Naive B cell (primary cell): ENCODE measurements at regions not wholly inside any gene's neighbourhood (a gene's known extent, or its start where the extent isn't known, plus 50 kb on each side); places are given as distances from the start of the nearest gene placed in this dataset.

Source experiments
- ATAC-seq, 2 donors: fragments of 150-1000 bp; cut with Tn5 transposase; 2 replicates each; pipeline ENCODE4 v1.10.0; 2021; ENCODE audit warnings: low read depth in 2 of 2, mild to moderate bottlenecking in 2 of 2, moderate library complexity in 2 of 2
- DNase-seq: peaks from one replicate; pipeline ENCODE4 v3.0.0; 2022
- H3K27ac Mint-ChIP-seq, 6 donors: one replicate each; pipeline ENCODE4 v1.8.0; 2020 to 2022; ENCODE audit warnings: mild to moderate bottlenecking in 6 of 6, mixed read lengths in 6 of 6, moderate library complexity in 5 of 6, inconsistent platforms in 2 of 6
- H3K27me3 Mint-ChIP-seq, 3 donors: one replicate each; pipeline ENCODE4 v1.8.0; 2021 to 2022; ENCODE audit warnings: mixed read lengths in 3 of 3, mild to moderate bottlenecking in 1 of 3
- H3K36me3 Mint-ChIP-seq, 2 donors: one replicate each; pipeline ENCODE4 v1.8.0; 2020 to 2022; ENCODE audit warnings: mixed read lengths in 2 of 2, inconsistent platforms in 1 of 2, mild to moderate bottlenecking in 1 of 2
- H3K4me1 Mint-ChIP-seq, 3 donors: one replicate each; pipeline ENCODE4 v1.8.0; 2020 to 2022; ENCODE audit warnings: mixed read lengths in 3 of 3, inconsistent platforms in 1 of 3, mild to moderate bottlenecking in 1 of 3, moderate library complexity in 1 of 3
- H3K4me3 Mint-ChIP-seq, 8 donors: one replicate each; pipeline ENCODE4 v1.8.0; 2020 to 2022; ENCODE audit warnings: mild to moderate bottlenecking in 8 of 8, mixed read lengths in 8 of 8, moderate library complexity in 8 of 8, inconsistent platforms in 2 of 8
- H3K9me3 Mint-ChIP-seq, 7 donors: one replicate each; pipeline ENCODE4 v1.8.0; 2020 to 2022; ENCODE audit warnings: mixed read lengths in 7 of 7, mild to moderate bottlenecking in 5 of 7, inconsistent platforms in 2 of 7, moderate library complexity in 1 of 7

- no peak for ATAC-seq
- Mint-ChIP-seq H3K27ac (no peak overlapping the region), H3K27me3 (peaks cover 9 to 10% (median 10%) of the 10 kb centered on the region in 3 donors), H3K4me3 (no peak overlapping the region), H3K36me3 (no peaks in the 10 kb centered on the region), H3K9me3 (peaks cover 0 to 5% (median 3%) of the 10 kb centered on the region in 7 donors), H3K4me1 (peaks cover 0 to 5% (median 3%) of the 10 kb centered on the region in 3 donors)
- no peak for DNase-seq
Observed at GRCh38 chr13:34751044-34751443, 191.0 kb upstream of the NBEA start.

DNA sequence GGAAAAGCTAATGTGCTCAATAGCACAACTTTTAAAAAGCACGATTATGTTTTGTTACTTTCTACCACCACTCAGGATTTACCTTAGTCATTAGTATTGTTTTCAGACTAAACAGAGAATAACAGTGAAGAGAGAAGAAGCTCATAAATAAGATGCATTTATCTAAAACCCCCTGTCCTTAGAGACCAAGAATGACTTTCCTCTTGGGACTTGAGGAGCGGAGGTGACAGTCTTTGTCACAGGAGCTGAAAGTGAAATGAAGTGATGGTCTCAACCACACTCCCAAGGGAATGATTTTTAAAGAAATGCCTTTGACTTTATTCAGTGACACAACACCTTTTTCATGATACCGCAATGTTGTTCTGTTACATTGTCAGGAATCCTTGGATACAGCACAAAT lies 190.6 kb upstream of the NBEA start:
- H3K27me3 Mint-ChIP-seq: peaks cover 9 to 10% (median 10%) of the 10 kb centered on the region in 3 donors
- DNase-seq: no peak
- H3K36me3 Mint-ChIP-seq: no peaks in the 10 kb centered on the region
- no peak overlapping the region for H3K27ac Mint-ChIP-seq
- H3K4me3 Mint-ChIP-seq: no peak overlapping the region
- H3K4me1 Mint-ChIP-seq: peaks cover 0 to 5% (median 3%) of the 10 kb centered on the region in 3 donors
- peaks cover 0 to 5% (median 3%) of the 10 kb centered on the region in 7 donors for H3K9me3 Mint-ChIP-seq
- ATAC-seq: no peak

GRCh38 chr13:34752283-34752960 lies 189.6 kb upstream of the NBEA start:
- ATAC-seq: no peak

DNA sequence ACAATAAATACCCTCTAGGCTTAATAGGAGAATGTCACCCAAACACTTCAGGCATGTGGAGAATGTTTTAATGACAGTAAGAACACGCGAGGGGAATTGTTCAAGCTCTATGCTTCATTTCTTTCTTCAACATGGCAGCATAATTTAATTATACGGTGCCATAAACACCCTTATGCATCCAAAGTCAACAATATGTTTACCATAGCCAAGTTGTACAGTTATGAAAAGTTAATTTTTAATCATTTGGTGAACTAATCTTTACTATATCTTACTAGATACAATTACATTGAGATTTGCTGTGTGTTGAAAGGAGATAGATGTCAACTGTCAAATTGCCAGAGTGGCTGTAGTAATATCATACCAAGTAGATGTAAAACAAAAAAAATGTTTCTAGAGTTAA lies 185.9 kb upstream of the NBEA start:
- H3K36me3 Mint-ChIP-seq: no peaks in the 10 kb centered on the region
- H3K4me3 Mint-ChIP-seq: no peak overlapping the region
- no peaks in the 10 kb centered on the region for H3K4me1 Mint-ChIP-seq
- no peaks in the 10 kb centered on the region for H3K27me3 Mint-ChIP-seq
- H3K9me3 Mint-ChIP-seq: peaks cover 0 to 3% (median 0%) of the 10 kb centered on the region in 7 donors
- DNase-seq (no peak), ATAC-seq (no peak)
- H3K27ac Mint-ChIP-seq: no peak overlapping the region

More at GRCh38 chr13:34752283-34752960, 189.6 kb upstream of the NBEA start:
- Mint-ChIP-seq H3K27ac (no peak overlapping the region), H3K4me3 (no peak overlapping the region), H3K27me3 (peaks cover 9 to 10% (median 10%) of the 10 kb centered on the region in 3 donors), H3K4me1 (peaks cover 0 to 5% (median 3%) of the 10 kb centered on the region in 3 donors), H3K36me3 (no peaks in the 10 kb centered on the region), H3K9me3 (peaks cover 0 to 5% (median 0%) of the 10 kb centered on the region in 7 donors)
- DNase-seq: no peak

- no peaks in the 10 kb centered on the region for H3K4me1 Mint-ChIP-seq
- ATAC-seq: no peak
Observed at GRCh38 chr13:34756572-34756971, 185.5 kb upstream of the NBEA start.

GRCh38 chr13:34757441-34757840 lies 184.6 kb upstream of the NBEA start:
- no peak for ATAC-seq
- no peak for DNase-seq
- H3K9me3 Mint-ChIP-seq: peaks cover 0 to 3% (median 0%) of the 10 kb centered on the region in 7 donors
- H3K4me1 Mint-ChIP-seq: no peaks in the 10 kb centered on the region
- no peaks in the 10 kb centered on the region for H3K27me3 Mint-ChIP-seq
- H3K36me3 Mint-ChIP-seq: no peaks in the 10 kb centered on the region
- H3K4me3 Mint-ChIP-seq: no peak overlapping the region
- no peak overlapping the region for H3K27ac Mint-ChIP-seq

More at GRCh38 chr13:34756572-34756971, 185.5 kb upstream of the NBEA start:
- no peak for DNase-seq
- Mint-ChIP-seq H3K27me3 (no peaks in the 10 kb centered on the region), H3K9me3 (peaks cover 0 to 3% (median 0%) of the 10 kb centered on the region in 7 donors), H3K4me3 (no peak overlapping the region), H3K36me3 (no peaks in the 10 kb centered on the region), H3K27ac (no peak overlapping the region)

DNA sequence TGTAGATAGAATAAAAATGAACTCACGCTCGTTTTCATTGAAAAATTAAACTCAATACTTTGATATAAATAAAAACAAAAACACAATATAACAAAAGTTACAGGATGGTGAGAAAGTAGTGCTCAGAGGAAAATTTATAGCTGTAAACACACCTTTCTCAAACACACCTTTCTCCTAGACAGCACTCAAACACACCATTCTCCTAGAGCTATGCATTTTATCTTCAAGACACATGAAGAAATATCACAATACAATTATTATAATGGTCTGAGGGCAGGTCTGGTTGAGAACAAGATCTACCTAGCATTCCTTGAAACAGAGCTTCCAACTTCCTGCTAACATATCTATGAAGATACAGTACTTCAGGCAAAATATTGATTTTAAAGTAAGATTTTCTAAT lies 183.4 kb upstream of the NBEA start:
- ATAC-seq (no peak), DNase-seq (no peak)
- Mint-ChIP-seq H3K27ac (no peak overlapping the region), H3K4me1 (no peaks in the 10 kb centered on the region), H3K27me3 (no peaks in the 10 kb centered on the region), H3K36me3 (no peaks in the 10 kb centered on the region), H3K4me3 (no peak overlapping the region), H3K9me3 (peaks cover 0 to 3% (median 0%) of the 10 kb centered on the region in 7 donors)

DNA sequence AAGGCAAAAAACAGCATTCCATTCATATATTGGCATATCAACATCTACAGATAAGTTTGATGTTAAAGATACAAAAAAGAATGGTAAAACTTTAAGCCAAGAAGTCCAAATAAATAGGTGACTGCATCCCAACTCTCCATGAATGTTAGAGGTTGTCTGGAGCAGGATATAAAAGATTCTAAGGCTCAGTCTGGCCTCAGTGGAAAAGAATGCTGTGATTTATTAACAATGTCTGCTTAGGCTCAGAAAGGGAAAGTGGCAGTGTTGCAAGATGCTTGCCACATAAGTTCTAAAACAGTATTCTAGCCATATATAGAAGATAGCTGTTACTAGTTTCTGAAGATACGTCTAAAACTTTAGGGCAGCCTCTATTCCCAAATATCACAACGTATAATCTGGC lies 179.8 kb upstream of the NBEA start:
- H3K27ac Mint-ChIP-seq: no peak overlapping the region
- no peak for DNase-seq
- H3K4me1 Mint-ChIP-seq: no peaks in the 10 kb centered on the region
- ATAC-seq: no peak
- no peaks in the 10 kb centered on the region for H3K27me3 Mint-ChIP-seq
- no peak overlapping the region for H3K4me3 Mint-ChIP-seq
- peaks cover 0 to 4% (median 0%) of the 10 kb centered on the region in 7 donors for H3K9me3 Mint-ChIP-seq
- H3K36me3 Mint-ChIP-seq: no peaks in the 10 kb centered on the region

DNA sequence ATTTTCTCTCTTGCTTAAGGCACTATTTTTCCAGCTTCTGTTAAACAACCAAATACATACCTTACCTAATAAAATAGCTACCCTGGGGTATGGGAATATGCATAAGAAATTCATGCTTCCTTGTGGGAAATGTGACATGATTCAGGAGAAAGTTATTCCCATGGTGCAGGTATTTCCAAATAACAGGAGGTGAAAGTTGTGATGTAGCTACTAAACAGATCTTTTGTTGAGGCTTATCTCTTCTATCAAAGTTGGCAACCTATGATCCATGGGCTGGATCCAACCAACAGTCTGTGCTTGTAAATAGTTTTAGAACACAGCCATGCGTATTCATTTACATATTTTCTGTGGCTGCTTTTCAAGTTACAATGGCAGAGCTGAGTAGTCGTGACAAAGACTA lies 177.8 kb upstream of the NBEA start:
- Mint-ChIP-seq H3K27ac (no peak overlapping the region), H3K27me3 (no peaks in the 10 kb centered on the region), H3K4me1 (no peaks in the 10 kb centered on the region), H3K4me3 (no peak overlapping the region), H3K9me3 (peaks cover 0 to 4% (median 0%) of the 10 kb centered on the region in 7 donors), H3K36me3 (no peaks in the 10 kb centered on the region)
- DNase-seq: no peak
- no peak for ATAC-seq

DNA sequence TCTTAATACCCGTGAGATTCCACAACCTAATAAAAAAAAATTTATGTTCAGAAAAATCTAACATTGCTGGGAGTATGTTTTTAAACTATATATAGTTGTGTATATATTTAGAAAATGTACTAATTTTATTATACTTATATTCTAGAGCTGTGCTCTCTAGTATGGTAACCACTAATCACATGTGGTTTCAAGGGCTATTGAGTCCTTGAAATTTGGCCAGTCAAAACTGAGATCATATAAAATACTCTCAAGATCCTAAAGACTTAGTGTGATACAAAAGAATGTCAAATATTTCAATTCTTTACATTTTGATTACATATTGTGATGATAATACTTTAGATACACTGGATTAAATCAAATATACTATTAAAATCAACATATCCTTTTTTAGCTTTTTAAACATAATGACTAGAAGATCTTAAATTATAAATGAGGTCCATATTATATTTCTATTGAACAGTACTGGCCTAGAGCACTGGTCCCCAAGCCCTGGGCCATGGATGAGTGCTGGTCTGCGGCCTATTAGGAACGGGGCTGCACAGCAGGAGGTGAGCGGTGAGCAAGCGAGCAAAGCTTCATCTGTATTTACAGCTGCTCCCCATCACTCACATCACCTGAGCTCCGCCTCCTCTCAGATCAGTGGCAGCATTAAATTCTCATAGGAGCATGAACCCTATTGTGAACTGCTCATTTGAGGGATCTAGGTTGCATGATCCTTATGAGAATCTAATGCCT lies 176.5 kb upstream of the NBEA start:
- Mint-ChIP-seq H3K36me3 (no peaks in the 10 kb centered on the region), H3K9me3 (peaks cover 0 to 4% (median 2%) of the 10 kb centered on the region in 7 donors), H3K27me3 (no peaks in the 10 kb centered on the region), H3K27ac (no peak overlapping the region), H3K4me1 (no peaks in the 10 kb centered on the region), H3K4me3 (no peak overlapping the region)
- ATAC-seq (no peak), DNase-seq (no peak)

GRCh38 chr13:34767778-34768177 lies 174.3 kb upstream of the NBEA start:
- DNase-seq: no peak
- Mint-ChIP-seq H3K36me3 (no peaks in the 10 kb centered on the region), H3K4me3 (no peak overlapping the region), H3K4me1 (no peaks in the 10 kb centered on the region), H3K27me3 (no peaks in the 10 kb centered on the region), H3K9me3 (peaks cover 0 to 4% (median 2%) of the 10 kb centered on the region in 7 donors), H3K27ac (no peak overlapping the region)
- no peak for ATAC-seq

- DNase-seq: no peak
- H3K9me3 Mint-ChIP-seq: peaks cover 0 to 7% (median 0%) of the 10 kb centered on the region in 7 donors
- H3K4me1 Mint-ChIP-seq: no peaks in the 10 kb centered on the region
- ATAC-seq: no peak
- no peak overlapping the region for H3K27ac Mint-ChIP-seq
- no peaks in the 10 kb centered on the region for H3K36me3 Mint-ChIP-seq
- H3K4me3 Mint-ChIP-seq: no peak overlapping the region
- no peaks in the 10 kb centered on the region for H3K27me3 Mint-ChIP-seq
Observed at GRCh38 chr13:34772206-34772605, 169.9 kb upstream of the NBEA start.

DNA sequence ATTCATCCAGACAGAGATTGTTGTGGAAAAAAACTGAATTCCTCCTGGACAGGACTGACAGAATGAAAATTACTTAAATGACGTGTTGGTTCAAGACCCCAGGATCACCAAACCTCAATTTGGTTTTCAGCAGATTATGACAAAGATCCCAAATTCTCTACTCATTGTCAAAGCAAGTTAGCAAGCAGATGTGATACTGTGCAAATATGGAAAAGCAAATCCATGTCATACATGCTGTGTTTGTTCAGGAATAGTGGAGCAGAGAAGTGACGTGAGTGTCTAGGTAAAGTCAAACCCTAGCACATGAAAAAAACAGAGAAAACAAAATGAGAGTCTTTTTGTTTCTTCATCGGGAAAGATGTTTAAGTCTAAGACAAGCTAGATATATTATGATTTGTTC lies 169.2 kb upstream of the NBEA start:
- peaks cover 0 to 7% (median 0%) of the 10 kb centered on the region in 7 donors for H3K9me3 Mint-ChIP-seq
- no peak overlapping the region for H3K4me3 Mint-ChIP-seq
- H3K27ac Mint-ChIP-seq: no peak overlapping the region
- H3K4me1 Mint-ChIP-seq: no peaks in the 10 kb centered on the region
- no peaks in the 10 kb centered on the region for H3K36me3 Mint-ChIP-seq
- no peaks in the 10 kb centered on the region for H3K27me3 Mint-ChIP-seq
- ATAC-seq (no peak), DNase-seq (no peak)

GRCh38 chr13:34776390-34776981 lies 165.6 kb upstream of the NBEA start:
- Mint-ChIP-seq H3K4me3 (no peak overlapping the region), H3K36me3 (no peaks in the 10 kb centered on the region), H3K4me1 (no peaks in the 10 kb centered on the region), H3K27me3 (no peaks in the 10 kb centered on the region), H3K27ac (peak overlapping the region in 1 of 6 donors; percentile 11), H3K9me3 (peaks cover 0 to 4% (median 0%) of the 10 kb centered on the region in 7 donors)
- DNase-seq (no peak), ATAC-seq (no peak)
